Activated T-helper 1 cell treated with anti-CD3 and anti-CD28 coated beads, Interleukin-12 subunit alpha, Interleukin-12 subunit beta, Interleukin-2, Interleukin-4 antibody, amounts not matched to agents 30 ng/mL and 10 ng/mL and 1 ng/mL, durations not matched to agents 14 hours and 24 hours and 36 hours (primary cell): ENCODE measurements at regions not wholly inside any gene's neighbourhood (a gene's known extent, or its start where the extent isn't known, plus 50 kb on each side); places are given as distances from the start of the nearest gene placed in this dataset.

Experiments
- DNase-seq: peaks from one replicate; pipeline ENCODE4 v3.0.0; 2021; ENCODE audit warnings: low spot score
- H3K27ac Mint-ChIP-seq: one replicate; pipeline ENCODE4 v1.8.0; 2021; ENCODE audit warnings: mild to moderate bottlenecking, mixed read lengths
- H3K27me3 Mint-ChIP-seq: one replicate; pipeline ENCODE4 v1.8.0; 2022; ENCODE audit warnings: mild to moderate bottlenecking, moderate library complexity, mixed read lengths; ENCODE audit not compliant: insufficient read depth
- H3K36me3 Mint-ChIP-seq: one replicate; pipeline ENCODE4 v1.8.0; 2021; ENCODE audit warnings: low read depth, mixed read lengths
- H3K4me1 Mint-ChIP-seq: one replicate; pipeline ENCODE4 v1.8.0; 2021; ENCODE audit warnings: low read depth, mixed read lengths
- H3K4me3 Mint-ChIP-seq: one replicate; pipeline ENCODE4 v1.8.0; 2021; ENCODE audit warnings: mild to moderate bottlenecking, moderate library complexity, mixed read lengths
- H3K9me3 Mint-ChIP-seq: one replicate; pipeline ENCODE4 v1.8.0; 2021; ENCODE audit warnings: mixed read lengths
- intact Hi-C: fragments of 100-400 bp; cut with micrococcal nuclease; formaldehyde crosslinking; loops from one replicate; pipeline ENCODE4 v1.15.1; 2024

DNA sequence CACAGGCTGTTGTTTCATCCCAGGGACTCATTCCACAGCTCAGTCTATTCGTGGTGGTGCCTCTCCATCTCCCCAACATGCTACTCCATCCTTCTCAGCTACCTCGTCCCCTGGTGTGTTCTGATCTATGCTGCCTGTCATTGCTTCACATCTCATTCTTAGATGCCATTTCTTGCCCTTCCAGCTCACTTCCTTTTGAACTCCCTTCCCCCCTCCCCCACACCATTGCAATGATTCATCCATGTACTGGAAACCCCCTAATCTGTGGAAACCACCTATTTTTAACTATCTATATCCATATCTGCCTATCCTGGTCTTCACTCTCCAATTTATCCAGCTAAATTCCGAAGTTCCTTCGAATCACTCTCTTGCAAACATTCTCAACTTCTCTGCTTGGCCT lies 65.7 kb upstream of the PARD3B start:
- H3K27ac Mint-ChIP-seq: no peak overlapping the region
- no peak overlapping the region for H3K4me3 Mint-ChIP-seq
- peaks cover under 1% of the 10 kb centered on the region for H3K27me3 Mint-ChIP-seq
- no peaks in the 10 kb centered on the region for H3K36me3 Mint-ChIP-seq
- no peaks in the 10 kb centered on the region for H3K9me3 Mint-ChIP-seq
- intact Hi-C loops: no loop called here
- H3K4me1 Mint-ChIP-seq: no peaks in the 10 kb centered on the region
- no peak for DNase-seq

DNA sequence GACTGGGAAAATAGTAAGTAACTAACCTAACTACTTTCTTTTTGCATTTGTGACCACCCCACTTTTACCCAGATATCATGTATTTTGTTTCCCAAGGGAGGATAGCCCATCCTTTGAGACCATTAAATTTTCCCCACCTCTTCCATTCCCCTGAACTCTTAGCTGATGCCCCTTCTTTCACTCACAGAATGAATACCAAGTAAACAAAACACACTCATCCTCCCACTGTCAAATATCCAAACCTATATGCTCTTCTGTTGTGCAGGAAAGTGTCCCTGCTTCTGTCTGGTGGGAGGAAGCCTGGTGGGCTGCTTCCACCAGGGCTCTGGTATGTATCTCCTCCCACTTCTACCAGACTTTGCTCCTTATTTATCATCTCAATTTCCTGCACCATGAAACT lies 64.6 kb upstream of the PARD3B start:
- intact Hi-C loops: no loop called here
- H3K4me1 Mint-ChIP-seq: no peaks in the 10 kb centered on the region
- DNase-seq: no peak
- no peaks in the 10 kb centered on the region for H3K27me3 Mint-ChIP-seq
- no peak overlapping the region for H3K27ac Mint-ChIP-seq
- H3K4me3 Mint-ChIP-seq: no peak overlapping the region
- H3K9me3 Mint-ChIP-seq: no peaks in the 10 kb centered on the region
- H3K36me3 Mint-ChIP-seq: no peaks in the 10 kb centered on the region

DNA sequence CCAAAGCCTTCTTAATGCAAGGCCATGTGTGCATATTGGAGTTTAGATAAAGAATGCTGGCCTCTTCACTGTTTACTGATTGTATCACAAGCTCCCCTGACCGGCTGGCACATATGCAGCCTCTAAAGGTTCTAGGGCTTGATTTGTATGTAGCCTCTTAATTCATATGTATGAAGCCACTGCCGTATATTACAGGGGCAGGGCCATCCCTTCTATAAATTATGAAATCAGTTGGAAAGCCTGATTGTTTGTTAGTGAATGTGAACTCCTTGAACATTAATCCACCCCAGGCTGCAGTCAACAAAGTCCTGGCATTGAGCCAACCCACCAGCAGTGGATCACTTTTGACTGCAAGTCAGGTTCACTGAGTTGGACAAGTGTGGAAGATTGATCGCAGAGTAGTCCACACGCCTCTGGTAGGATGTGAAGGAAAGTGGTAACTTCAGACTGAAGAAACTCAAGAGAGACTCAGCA lies 61.6 kb upstream of the PARD3B start:
- DNase-seq: no peak
- Mint-ChIP-seq H3K27me3 (peaks cover 1% of the 10 kb centered on the region), H3K27ac (no peak overlapping the region), H3K9me3 (no peaks in the 10 kb centered on the region), H3K4me1 (no peaks in the 10 kb centered on the region), H3K4me3 (no peak overlapping the region), H3K36me3 (no peaks in the 10 kb centered on the region)
- intact Hi-C loops: no loop called here

DNA sequence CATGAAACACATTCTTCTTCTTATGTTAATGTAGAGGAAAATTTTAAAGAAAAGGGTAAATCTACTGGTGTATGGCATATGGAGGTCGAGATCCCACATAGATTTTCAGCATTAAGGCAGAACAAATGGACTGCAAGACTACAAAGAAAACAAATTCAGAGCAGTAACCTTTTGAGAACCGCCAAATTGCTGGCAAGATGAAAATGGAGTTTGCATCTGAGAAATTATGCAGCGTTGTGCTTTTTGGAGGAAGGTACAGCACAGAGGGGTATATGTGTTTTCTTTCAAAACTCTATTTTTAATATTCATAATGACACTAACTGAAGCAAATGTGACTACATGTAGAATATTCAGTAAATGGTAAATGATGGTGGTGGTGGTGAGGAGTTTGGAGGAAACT lies 59.0 kb upstream of the PARD3B start:
- Mint-ChIP-seq H3K9me3 (no peaks in the 10 kb centered on the region), H3K36me3 (no peaks in the 10 kb centered on the region), H3K4me3 (no peak overlapping the region), H3K27me3 (peaks cover 1% of the 10 kb centered on the region), H3K27ac (no peak overlapping the region), H3K4me1 (no peaks in the 10 kb centered on the region)
- intact Hi-C loops: no loop called here
- no peak for DNase-seq

DNA sequence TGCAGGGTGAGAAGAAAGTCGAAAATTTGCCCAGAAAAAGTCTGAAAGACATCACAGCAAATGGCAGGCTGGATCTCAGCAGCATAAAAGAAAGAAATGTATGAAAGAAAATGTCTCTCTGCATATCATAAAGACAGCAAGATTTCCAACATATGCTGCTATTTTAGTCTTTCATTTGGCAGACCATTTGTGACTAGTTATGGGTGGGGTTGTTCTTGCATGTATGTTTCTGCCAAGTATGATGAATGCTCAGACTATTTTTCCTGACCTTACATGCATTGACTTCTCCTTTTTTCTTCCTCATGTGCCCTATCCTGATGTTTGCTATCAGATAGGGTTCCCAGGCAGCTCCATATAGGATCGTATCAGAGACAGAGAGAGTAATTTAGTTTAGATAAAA lies 58.5 kb upstream of the PARD3B start:
- no peaks in the 10 kb centered on the region for H3K36me3 Mint-ChIP-seq
- peaks cover 1% of the 10 kb centered on the region for H3K27me3 Mint-ChIP-seq
- DNase-seq: no peak
- H3K4me1 Mint-ChIP-seq: no peaks in the 10 kb centered on the region
- H3K4me3 Mint-ChIP-seq: no peak overlapping the region
- no peaks in the 10 kb centered on the region for H3K9me3 Mint-ChIP-seq
- intact Hi-C loops: no loop called here
- H3K27ac Mint-ChIP-seq: no peak overlapping the region

DNA sequence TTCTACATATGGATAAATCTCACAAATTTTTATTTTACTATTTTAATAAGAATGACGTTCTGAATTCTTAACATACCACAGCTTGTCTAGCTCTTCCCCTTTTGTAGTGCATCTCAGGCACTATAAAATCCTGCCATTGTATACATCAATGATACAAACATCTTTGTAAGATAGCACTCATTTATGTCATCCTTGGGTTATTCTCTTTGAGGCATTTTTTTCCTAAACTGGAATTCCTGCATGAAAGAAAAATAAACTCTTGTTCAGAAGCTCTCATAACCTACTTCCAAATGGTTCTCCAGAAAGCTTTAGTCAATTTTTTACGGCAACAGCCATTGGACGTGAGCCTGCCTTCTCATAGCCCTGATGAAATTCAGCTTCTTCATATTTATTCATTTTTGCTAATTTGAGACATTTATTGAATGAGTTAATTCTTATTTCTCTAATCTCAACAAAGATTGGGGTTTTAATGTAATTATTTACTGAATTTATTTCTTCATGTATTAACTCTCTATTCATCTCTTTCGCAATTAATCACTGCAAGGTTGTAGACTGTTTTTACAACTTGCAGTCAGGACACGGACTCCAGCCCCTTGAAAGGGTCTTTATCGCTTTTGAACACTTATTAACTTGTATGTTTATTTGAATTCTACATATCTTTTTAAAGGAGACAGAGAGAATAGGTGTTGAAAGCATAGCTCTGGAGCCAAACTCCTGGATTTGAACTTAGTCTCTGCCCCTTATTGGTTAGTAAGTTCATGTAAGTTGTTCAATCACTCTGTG lies 57.6 kb upstream of the PARD3B start:
- H3K27me3 Mint-ChIP-seq: peaks cover 1% of the 10 kb centered on the region
- no peaks in the 10 kb centered on the region for H3K4me1 Mint-ChIP-seq
- DNase-seq: no peak
- no peaks in the 10 kb centered on the region for H3K36me3 Mint-ChIP-seq
- no peak overlapping the region for H3K4me3 Mint-ChIP-seq
- no peaks in the 10 kb centered on the region for H3K9me3 Mint-ChIP-seq
- intact Hi-C loops: no loop called here
- no peak overlapping the region for H3K27ac Mint-ChIP-seq

DNA sequence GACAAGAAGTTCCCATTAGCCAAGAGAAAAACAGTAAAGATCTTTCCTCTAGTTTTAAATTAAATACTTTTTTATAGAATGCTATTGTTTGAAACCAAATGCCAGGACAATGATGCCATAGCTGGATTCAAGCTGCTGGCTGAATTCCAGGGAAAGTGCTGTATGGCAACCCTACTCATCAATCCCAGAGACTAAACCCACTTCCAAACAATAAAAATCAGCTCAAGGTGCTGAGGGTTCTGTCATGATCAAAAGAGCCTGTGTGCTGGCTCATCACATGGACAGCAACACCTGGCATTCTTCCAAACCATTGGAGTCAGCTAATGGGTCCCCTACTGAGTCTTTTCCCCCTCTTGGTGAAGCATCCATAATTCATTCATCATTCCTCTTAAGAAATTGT lies 53.7 kb upstream of the PARD3B start:
- intact Hi-C loops: no loop called here
- Mint-ChIP-seq H3K27me3 (peaks cover 1% of the 10 kb centered on the region), H3K36me3 (no peaks in the 10 kb centered on the region), H3K4me1 (no peaks in the 10 kb centered on the region), H3K9me3 (no peaks in the 10 kb centered on the region), H3K4me3 (no peak overlapping the region), H3K27ac (no peak overlapping the region)
- no peak for DNase-seq

DNA sequence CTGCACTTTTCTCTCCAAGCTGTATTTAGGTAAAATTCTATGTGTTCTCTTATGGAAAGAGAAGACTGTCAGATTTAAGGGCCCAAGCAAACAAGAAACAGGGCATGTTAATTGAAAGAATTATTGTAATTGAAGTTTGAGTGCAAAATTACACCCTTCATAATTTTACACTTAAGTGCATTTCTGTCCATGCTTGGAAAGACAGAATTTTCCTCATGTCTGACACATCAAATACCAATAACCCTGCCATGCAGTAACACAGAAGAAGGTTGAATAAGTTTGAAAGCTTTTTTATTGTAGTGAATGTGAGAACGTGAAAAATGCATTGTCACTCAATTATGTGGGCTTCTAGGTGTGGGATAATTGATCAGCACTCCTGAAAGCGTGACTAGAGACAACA lies 52.9 kb upstream of the PARD3B start:
- Mint-ChIP-seq H3K4me3 (no peak overlapping the region), H3K9me3 (no peaks in the 10 kb centered on the region), H3K4me1 (no peaks in the 10 kb centered on the region), H3K27me3 (peaks cover 2% of the 10 kb centered on the region), H3K27ac (no peak overlapping the region), H3K36me3 (no peaks in the 10 kb centered on the region)
- no peak for DNase-seq
- intact Hi-C loops: no loop called here

DNA sequence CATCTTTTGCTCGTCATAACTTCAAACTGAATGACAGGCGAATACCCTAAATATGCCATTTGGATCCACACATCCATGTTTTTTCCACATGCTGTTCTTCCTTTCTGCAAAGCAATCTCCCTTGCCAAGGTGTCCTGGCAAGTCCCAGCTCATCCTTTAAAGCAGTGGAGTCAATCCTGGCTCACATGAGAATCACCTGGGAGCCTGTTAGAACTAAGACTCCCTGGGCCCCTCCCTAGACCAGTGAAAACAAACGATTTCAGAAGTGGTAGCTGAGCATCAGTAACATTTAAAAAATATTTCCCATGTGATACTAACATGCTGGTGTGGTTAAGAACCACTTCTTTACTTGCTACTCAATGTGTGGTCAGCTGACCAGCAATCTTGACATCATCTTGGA lies 50.6 kb upstream of the PARD3B start:
- Mint-ChIP-seq H3K27me3 (peaks cover 2% of the 10 kb centered on the region), H3K4me1 (no peaks in the 10 kb centered on the region), H3K36me3 (no peaks in the 10 kb centered on the region), H3K27ac (no peak overlapping the region), H3K9me3 (no peaks in the 10 kb centered on the region), H3K4me3 (no peak overlapping the region)
- DNase-seq: no peak
- intact Hi-C loops: no loop called here

DNA sequence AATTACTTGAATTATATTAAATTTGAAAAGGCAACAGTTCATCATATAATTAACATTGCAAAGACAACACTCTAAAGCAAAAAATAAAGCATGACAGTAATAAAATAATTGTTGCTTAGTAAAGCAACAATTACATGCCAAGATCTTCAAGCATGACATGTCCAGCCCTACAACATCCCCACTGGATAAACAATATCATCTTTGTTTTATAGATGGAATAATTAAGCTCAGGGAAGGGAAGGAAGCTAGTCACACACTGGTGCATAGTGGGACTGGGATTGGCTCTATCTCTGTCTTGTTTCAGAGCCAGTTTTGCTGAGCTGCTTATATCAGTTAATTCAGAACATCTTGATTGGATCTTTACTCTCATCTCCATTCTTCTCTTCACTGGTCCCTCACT lies 49.9 kb upstream of the PARD3B start:
- peaks cover 2% of the 10 kb centered on the region for H3K27me3 Mint-ChIP-seq
- H3K9me3 Mint-ChIP-seq: no peaks in the 10 kb centered on the region
- intact Hi-C loops: no loop called here
- no peaks in the 10 kb centered on the region for H3K36me3 Mint-ChIP-seq
- no peak overlapping the region for H3K4me3 Mint-ChIP-seq
- DNase-seq: no peak
- H3K27ac Mint-ChIP-seq: no peak overlapping the region
- no peaks in the 10 kb centered on the region for H3K4me1 Mint-ChIP-seq
